AG04449 (cell line): ENCODE measurements at regions not wholly inside any gene's neighbourhood (a gene's known extent, or its start where the extent isn't known, plus 50 kb on each side); places are given as distances from the start of the nearest gene placed in this dataset.

Experiments used
- CTCF ChIA-PET: fragments of 350-600 bp; formaldehyde crosslinking; extraction: SDS; loops from one replicate; lab custom pipeline; 2021; ENCODE audit warnings: antibody characterized with exemption; lab: Yijun Ruan, JAX
- POLR2A ChIA-PET: fragments of 400-600, 350-600 bp; formaldehyde crosslinking; extraction: SDS; loops from one replicate; lab custom pipeline; 2020; ENCODE audit warnings: antibody characterized with exemption, inconsistent platforms; lab: Yijun Ruan, JAX
- DNase-seq: peaks from one replicate; pipeline ENCODE4 v3.0.0-alpha.2; 2010; ENCODE audit warnings: low read depth, low spot score
- H3K4me3 ChIP-seq: 2 replicates; pipeline ENCODE4 v1.5.1; 2011; ENCODE audit warnings: low read depth, mild to moderate bottlenecking, control low read depth, low read length
- TF ChIP-seq, protein P1 (sequence below): IDR thresholded peaks from one replicate; pipeline ENCODE4 v1.5.1; 2011; ENCODE audit warnings: mild to moderate bottlenecking, moderate library complexity, low read length, control low read depth, inconsistent platforms; ENCODE audit not compliant: insufficient read depth; ENCODE audit errors: missing control alignments

GRCh38 chr3:79822076-79822475 lies 54.3 kb upstream of the ROBO1 start:
- POLR2A ChIA-PET, result no interaction called here
- CTCF ChIA-PET, result no interaction called here
- H3K4me3 ChIP-seq, result no peak overlapping the region
- no peak for DNase-seq
- TF ChIP-seq, protein P1, sequence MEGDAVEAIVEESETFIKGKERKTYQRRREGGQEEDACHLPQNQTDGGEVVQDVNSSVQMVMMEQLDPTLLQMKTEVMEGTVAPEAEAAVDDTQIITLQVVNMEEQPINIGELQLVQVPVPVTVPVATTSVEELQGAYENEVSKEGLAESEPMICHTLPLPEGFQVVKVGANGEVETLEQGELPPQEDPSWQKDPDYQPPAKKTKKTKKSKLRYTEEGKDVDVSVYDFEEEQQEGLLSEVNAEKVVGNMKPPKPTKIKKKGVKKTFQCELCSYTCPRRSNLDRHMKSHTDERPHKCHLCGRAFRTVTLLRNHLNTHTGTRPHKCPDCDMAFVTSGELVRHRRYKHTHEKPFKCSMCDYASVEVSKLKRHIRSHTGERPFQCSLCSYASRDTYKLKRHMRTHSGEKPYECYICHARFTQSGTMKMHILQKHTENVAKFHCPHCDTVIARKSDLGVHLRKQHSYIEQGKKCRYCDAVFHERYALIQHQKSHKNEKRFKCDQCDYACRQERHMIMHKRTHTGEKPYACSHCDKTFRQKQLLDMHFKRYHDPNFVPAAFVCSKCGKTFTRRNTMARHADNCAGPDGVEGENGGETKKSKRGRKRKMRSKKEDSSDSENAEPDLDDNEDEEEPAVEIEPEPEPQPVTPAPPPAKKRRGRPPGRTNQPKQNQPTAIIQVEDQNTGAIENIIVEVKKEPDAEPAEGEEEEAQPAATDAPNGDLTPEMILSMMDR, result no peak

GRCh38 chr3:79820089-79820488 lies 52.3 kb upstream of the ROBO1 start:
- TF ChIP-seq, protein P1, result no peak
- POLR2A ChIA-PET, result no interaction called here
- CTCF ChIA-PET, result no interaction called here
- no peak for DNase-seq
- H3K4me3 ChIP-seq, result no peak overlapping the region

DNA sequence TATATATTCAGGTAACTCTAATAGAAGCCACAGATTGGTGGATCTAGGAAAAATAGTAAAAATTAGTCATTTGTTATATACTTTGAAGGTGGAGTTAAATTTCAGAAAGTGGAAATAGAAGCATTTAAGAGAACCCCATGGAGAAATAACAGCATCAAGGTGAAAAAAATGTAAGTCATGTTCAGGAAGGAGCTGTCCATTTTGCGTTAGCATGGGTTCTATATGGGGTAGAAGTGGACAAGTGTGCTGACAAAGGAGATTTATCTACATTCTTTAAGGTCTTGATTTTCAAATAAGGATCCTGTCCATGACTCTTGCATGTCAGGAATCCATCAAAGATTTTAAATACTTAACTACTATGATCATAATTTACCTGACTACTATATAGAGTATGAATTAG lies 50.2 kb upstream of the ROBO1 start:
- H3K4me3 ChIP-seq, result no peak overlapping the region
- POLR2A ChIA-PET, result no interaction called here
- CTCF ChIA-PET, result no interaction called here
- DNase-seq, result no peak
- TF ChIP-seq, protein P1, result no peak
